ENCODE measurements at regions not wholly inside any gene's neighbourhood (a gene's known extent, or its start where the extent isn't known, plus 50 kb on each side); places are given as distances from the start of the nearest gene placed in this dataset.
"Not testable (repeated sequence)": the region's sequence is repeated elsewhere in the genome, so short reads cannot be mapped to it uniquely, and the experiment has no call there.

DNA sequence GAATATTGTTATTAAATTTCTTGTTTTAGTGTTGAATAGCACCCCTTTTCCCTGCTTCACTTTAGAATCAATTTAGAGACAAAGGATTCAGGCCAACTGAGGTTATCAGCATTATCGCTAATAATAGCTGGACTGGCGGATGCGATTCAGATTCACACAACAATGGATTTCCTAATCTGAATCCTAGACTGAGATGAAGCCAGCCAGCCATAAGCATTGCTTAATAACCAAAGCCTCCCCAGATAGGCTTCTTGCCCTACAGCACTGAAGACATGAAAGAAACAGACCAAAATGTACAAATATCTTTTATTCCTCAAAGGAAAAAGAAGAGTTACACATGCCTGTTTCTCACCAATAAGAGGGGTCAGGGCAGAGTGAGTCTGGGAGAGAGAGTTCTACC lies 94.0 kb upstream of the FBXO28 start:
- H3K36me3 ChIP-seq (ENCODE audit: control insufficient read depth in 2 of 2, extremely low read depth in 1 of 2, insufficient read depth in 1 of 2, low read length in 1 of 2); CTCF ChIA-PET; H3K9me3 ChIP-seq; H3K9me3 Mint-ChIP-seq; H3K4me1 ChIP-seq (ENCODE audit: control insufficient read depth in 1 of 2, extremely low read depth in 1 of 2, insufficient read depth in 2 of 2, low read length in 2 of 2); H3K4me3 ChIP-seq (ENCODE audit: control insufficient read depth in 1 of 2, extremely low read depth in 1 of 2, low read length in 1 of 2); ATAC-seq (replicated peaks in 1 of 4); H3K36me3 Mint-ChIP-seq; H3K4me1 Mint-ChIP-seq; POLR2A ChIA-PET; DNase-seq; H3K27ac Mint-ChIP-seq; H3K4me3 Mint-ChIP-seq; H3K27me3 Mint-ChIP-seq; H3K27ac ChIP-seq (ENCODE audit: low read length); H3K27me3 ChIP-seq (replicated peaks in 1 of 2; ENCODE audit: control insufficient read depth in 2 of 2, extremely low read depth in 1 of 2, insufficient read depth in 2 of 2, low read length in 1 of 2): not testable (repeated sequence)
- no CpG with 5 or more reads among the region's 3 CpGs for WGBS (ENCODE audit: insufficient coverage)

- CTCF ChIA-PET; H3K27me3 ChIP-seq (replicated peaks in 1 of 2; ENCODE audit: control insufficient read depth in 2 of 2, extremely low read depth in 1 of 2, insufficient read depth in 2 of 2, low read length in 1 of 2); POLR2A ChIA-PET; H3K27me3 Mint-ChIP-seq; H3K4me1 Mint-ChIP-seq; ATAC-seq (replicated peaks in 1 of 4); DNase-seq; H3K4me1 ChIP-seq (ENCODE audit: control insufficient read depth in 1 of 2, extremely low read depth in 1 of 2, insufficient read depth in 2 of 2, low read length in 2 of 2); H3K27ac ChIP-seq (ENCODE audit: low read length); H3K4me3 Mint-ChIP-seq; H3K36me3 Mint-ChIP-seq; H3K27ac Mint-ChIP-seq; H3K9me3 ChIP-seq; H3K9me3 Mint-ChIP-seq; H3K4me3 ChIP-seq (ENCODE audit: control insufficient read depth in 1 of 2, extremely low read depth in 1 of 2, low read length in 1 of 2); H3K36me3 ChIP-seq (ENCODE audit: control insufficient read depth in 2 of 2, extremely low read depth in 1 of 2, insufficient read depth in 1 of 2, low read length in 1 of 2): not testable (repeated sequence)
- 94% methylated on average over 8 of the region's 8 CpGs for WGBS (ENCODE audit: insufficient coverage)
Observed at GRCh38 chr1:224015782-224016181, 98.1 kb upstream of the FBXO28 start.

DNA sequence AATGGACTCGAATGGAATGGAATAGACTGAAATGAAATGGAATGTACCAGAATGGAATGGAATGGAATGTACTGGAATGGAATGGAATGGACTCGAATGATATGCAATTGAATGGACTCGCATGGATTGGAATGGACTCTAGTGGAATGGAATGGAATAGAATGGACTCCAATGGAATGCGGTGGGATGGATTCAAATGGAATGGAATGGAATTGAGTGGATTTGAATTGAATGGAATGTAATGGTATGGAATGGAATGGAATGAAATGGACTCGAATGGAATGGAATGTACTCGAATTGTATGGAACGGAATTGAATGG lies 99.6 kb upstream of the FBXO28 start:
- Mint-ChIP-seq H3K9me3 (no peaks in the 10 kb centered on the region), H3K36me3 (no peaks in the 10 kb centered on the region), H3K4me1 (no peaks in the 10 kb centered on the region), H3K4me3 (no peak overlapping the region), H3K27me3 (no peaks in the 10 kb centered on the region), H3K27ac (no peak overlapping the region)
- WGBS (ENCODE audit: insufficient coverage) = 95% methylated on average over 7 of the region's 7 CpGs
- CTCF ChIA-PET = no interaction called here
- ATAC-seq (replicated peaks in 1 of 4) = no peak
- DNase-seq = no peak
- no peak overlapping the region for H3K27ac ChIP-seq (ENCODE audit: low read length)
- peaks cover 4% of the 10 kb centered on the region for H3K9me3 ChIP-seq
- H3K36me3 ChIP-seq (ENCODE audit: control insufficient read depth in 2 of 2, extremely low read depth in 1 of 2, insufficient read depth in 1 of 2, low read length in 1 of 2) = no peaks in the 10 kb centered on the region
- POLR2A ChIA-PET = no interaction called here
- H3K4me1 ChIP-seq (ENCODE audit: control insufficient read depth in 1 of 2, extremely low read depth in 1 of 2, insufficient read depth in 2 of 2, low read length in 2 of 2) = no peaks in the 10 kb centered on the region
- no peak overlapping the region for H3K4me3 ChIP-seq (ENCODE audit: control insufficient read depth in 1 of 2, extremely low read depth in 1 of 2, low read length in 1 of 2)
- no peaks in the 10 kb centered on the region for H3K27me3 ChIP-seq (replicated peaks in 1 of 2; ENCODE audit: control insufficient read depth in 2 of 2, extremely low read depth in 1 of 2, insufficient read depth in 2 of 2, low read length in 1 of 2)

DNA sequence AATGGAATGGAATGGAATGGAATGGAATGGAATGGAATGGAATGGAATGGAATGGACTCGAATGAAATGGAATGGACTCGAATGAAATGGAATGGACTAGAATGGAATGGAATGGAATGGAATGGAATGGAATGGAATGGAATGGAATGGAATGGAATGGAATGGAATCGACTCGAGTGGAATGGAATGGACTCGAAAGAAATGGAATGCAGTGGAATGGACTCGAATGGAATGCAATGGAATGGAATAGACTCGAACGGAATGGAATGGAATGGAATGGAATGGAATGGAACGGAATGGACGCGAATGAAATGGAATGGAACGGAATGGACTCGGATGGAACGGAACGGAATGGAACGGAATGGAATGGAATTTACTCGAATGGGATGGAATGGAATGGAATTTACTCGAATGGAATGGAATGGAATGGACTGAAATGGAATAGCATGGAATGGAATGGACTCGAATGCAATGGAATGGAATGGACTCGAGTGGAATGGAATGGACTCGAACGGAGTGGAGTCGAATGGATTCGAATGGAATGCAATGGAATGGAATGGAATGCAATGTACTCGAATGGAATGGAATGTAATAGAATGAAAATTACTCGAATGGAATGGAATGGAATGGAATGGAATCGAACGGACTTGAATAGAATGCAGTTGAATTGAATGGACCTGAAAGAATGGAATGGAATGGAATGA lies 100.1 kb upstream of the FBXO28 start:
- H3K9me3 Mint-ChIP-seq; H3K4me3 ChIP-seq (ENCODE audit: control insufficient read depth in 1 of 2, extremely low read depth in 1 of 2, low read length in 1 of 2); POLR2A ChIA-PET; H3K4me3 Mint-ChIP-seq; H3K27ac Mint-ChIP-seq; H3K9me3 ChIP-seq; H3K4me1 ChIP-seq (ENCODE audit: control insufficient read depth in 1 of 2, extremely low read depth in 1 of 2, insufficient read depth in 2 of 2, low read length in 2 of 2); CTCF ChIA-PET; H3K36me3 Mint-ChIP-seq; ATAC-seq (replicated peaks in 1 of 4); H3K27ac ChIP-seq (ENCODE audit: low read length); H3K27me3 Mint-ChIP-seq; H3K36me3 ChIP-seq (ENCODE audit: control insufficient read depth in 2 of 2, extremely low read depth in 1 of 2, insufficient read depth in 1 of 2, low read length in 1 of 2); H3K4me1 Mint-ChIP-seq; DNase-seq; H3K27me3 ChIP-seq (replicated peaks in 1 of 2; ENCODE audit: control insufficient read depth in 2 of 2, extremely low read depth in 1 of 2, insufficient read depth in 2 of 2, low read length in 1 of 2): not testable (repeated sequence)
- WGBS (ENCODE audit: insufficient coverage) = 89% methylated on average over 26 of the region's 28 CpGs

DNA sequence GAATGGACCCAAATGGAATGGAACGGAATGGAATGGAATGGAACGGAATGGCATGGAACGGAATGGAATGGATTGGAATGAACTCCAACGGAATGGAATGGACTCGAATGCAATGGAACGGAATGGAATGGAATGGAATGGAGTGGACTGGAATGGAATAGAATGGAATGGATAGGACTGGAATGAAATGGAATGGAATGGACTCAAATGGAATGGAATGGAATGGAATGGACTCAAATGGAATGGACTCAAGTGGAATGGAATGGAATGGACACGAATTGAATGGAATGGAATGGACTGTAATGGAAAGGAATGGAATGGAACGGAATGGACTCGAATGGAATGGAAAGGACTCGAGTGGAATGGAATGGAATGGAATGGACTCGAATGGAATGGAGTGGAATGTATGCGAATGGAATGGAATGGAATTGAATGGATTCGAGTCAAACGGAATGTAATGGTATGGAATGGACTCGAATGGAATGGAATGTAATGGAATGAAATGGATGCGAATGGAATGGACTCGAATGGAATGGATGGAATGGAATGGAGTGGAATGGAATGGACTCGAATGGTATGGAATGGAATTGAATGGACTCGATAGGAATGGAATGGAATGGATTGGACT lies 101.0 kb upstream of the FBXO28 start:
- H3K9me3 Mint-ChIP-seq; H3K36me3 ChIP-seq (ENCODE audit: control insufficient read depth in 2 of 2, extremely low read depth in 1 of 2, insufficient read depth in 1 of 2, low read length in 1 of 2); DNase-seq; H3K4me1 ChIP-seq (ENCODE audit: control insufficient read depth in 1 of 2, extremely low read depth in 1 of 2, insufficient read depth in 2 of 2, low read length in 2 of 2); H3K4me1 Mint-ChIP-seq; H3K4me3 Mint-ChIP-seq; H3K27me3 Mint-ChIP-seq; H3K27ac Mint-ChIP-seq; H3K9me3 ChIP-seq; POLR2A ChIA-PET; H3K27ac ChIP-seq (ENCODE audit: low read length); ATAC-seq (replicated peaks in 1 of 4); H3K27me3 ChIP-seq (replicated peaks in 1 of 2; ENCODE audit: control insufficient read depth in 2 of 2, extremely low read depth in 1 of 2, insufficient read depth in 2 of 2, low read length in 1 of 2); H3K36me3 Mint-ChIP-seq; H3K4me3 ChIP-seq (ENCODE audit: control insufficient read depth in 1 of 2, extremely low read depth in 1 of 2, low read length in 1 of 2); CTCF ChIA-PET: not testable (repeated sequence)
- 94% methylated on average over 19 of the region's 19 CpGs for WGBS (ENCODE audit: insufficient coverage)

DNA sequence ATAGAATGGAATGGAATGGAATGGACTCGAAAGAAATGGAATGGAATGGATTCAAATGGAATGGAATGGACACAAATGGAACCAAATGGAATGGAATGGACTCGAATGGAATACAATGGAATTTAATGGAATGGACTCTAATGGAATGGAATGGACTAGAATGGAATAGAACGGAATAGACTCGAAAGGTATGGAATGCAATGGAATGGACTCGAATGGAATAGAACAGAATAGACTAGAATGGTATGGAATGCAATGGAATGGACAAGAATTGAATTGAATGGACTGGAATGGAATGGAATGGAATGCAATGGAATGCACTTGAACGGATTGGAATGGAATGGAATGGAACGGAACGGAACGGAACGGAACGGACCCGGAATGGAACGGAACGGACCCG lies 101.7 kb upstream of the FBXO28 start:
- CTCF ChIA-PET; H3K27ac Mint-ChIP-seq; ATAC-seq (replicated peaks in 1 of 4); H3K9me3 ChIP-seq; POLR2A ChIA-PET; H3K4me1 Mint-ChIP-seq; H3K27me3 Mint-ChIP-seq; H3K36me3 Mint-ChIP-seq; DNase-seq; H3K36me3 ChIP-seq (ENCODE audit: control insufficient read depth in 2 of 2, extremely low read depth in 1 of 2, insufficient read depth in 1 of 2, low read length in 1 of 2); H3K27ac ChIP-seq (ENCODE audit: low read length); H3K4me3 Mint-ChIP-seq; H3K9me3 Mint-ChIP-seq; H3K4me1 ChIP-seq (ENCODE audit: control insufficient read depth in 1 of 2, extremely low read depth in 1 of 2, insufficient read depth in 2 of 2, low read length in 2 of 2); H3K4me3 ChIP-seq (ENCODE audit: control insufficient read depth in 1 of 2, extremely low read depth in 1 of 2, low read length in 1 of 2); H3K27me3 ChIP-seq (replicated peaks in 1 of 2; ENCODE audit: control insufficient read depth in 2 of 2, extremely low read depth in 1 of 2, insufficient read depth in 2 of 2, low read length in 1 of 2): not testable (repeated sequence)
- WGBS (ENCODE audit: insufficient coverage) = 93% methylated on average over 12 of the region's 15 CpGs

DNA sequence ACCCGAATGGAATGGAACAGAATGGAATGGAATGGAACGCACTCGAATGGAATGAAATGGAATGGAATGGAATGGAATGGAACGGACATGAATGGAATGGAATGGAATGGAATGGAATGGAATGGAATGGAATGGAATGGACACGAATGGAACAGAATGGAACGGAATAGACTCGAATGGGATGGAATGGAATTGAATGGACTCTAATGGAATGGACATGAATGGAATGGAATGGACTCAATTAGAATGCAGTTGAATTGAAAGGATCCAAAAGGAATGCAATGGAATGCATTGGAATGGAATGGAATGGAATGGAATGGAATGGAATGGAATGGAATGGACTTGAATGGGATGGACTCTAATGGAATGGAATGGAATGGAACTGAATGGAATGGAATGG lies 102.2 kb upstream of the FBXO28 start:
- H3K27me3 ChIP-seq (replicated peaks in 1 of 2; ENCODE audit: control insufficient read depth in 2 of 2, extremely low read depth in 1 of 2, insufficient read depth in 2 of 2, low read length in 1 of 2); H3K36me3 Mint-ChIP-seq; H3K27ac ChIP-seq (ENCODE audit: low read length); H3K9me3 ChIP-seq; POLR2A ChIA-PET; DNase-seq; CTCF ChIA-PET; H3K27me3 Mint-ChIP-seq; H3K4me3 ChIP-seq (ENCODE audit: control insufficient read depth in 1 of 2, extremely low read depth in 1 of 2, low read length in 1 of 2); H3K4me1 Mint-ChIP-seq; H3K36me3 ChIP-seq (ENCODE audit: control insufficient read depth in 2 of 2, extremely low read depth in 1 of 2, insufficient read depth in 1 of 2, low read length in 1 of 2); H3K9me3 Mint-ChIP-seq; ATAC-seq (replicated peaks in 1 of 4); H3K4me3 Mint-ChIP-seq; H3K4me1 ChIP-seq (ENCODE audit: control insufficient read depth in 1 of 2, extremely low read depth in 1 of 2, insufficient read depth in 2 of 2, low read length in 2 of 2); H3K27ac Mint-ChIP-seq: not testable (repeated sequence)
- WGBS (ENCODE audit: insufficient coverage) = 83% methylated on average over 6 of the region's 7 CpGs
